ENCODE measurements at regions not wholly inside any gene's neighbourhood (a gene's known extent, or its start where the extent isn't known, plus 50 kb on each side); places are given as distances from the start of the nearest gene placed in this dataset.
A peak's percentile ranks its signal among the peaks of the same experiment; 100 is the strongest.

- DNase-seq (ENCODE audit: low spot score in 2 of 2) (no peak), ATAC-seq (no peak)
- H3K36me3 Mint-ChIP-seq: no peaks in the 10 kb centered on the region
- no peak overlapping the region for H3K4me3 Mint-ChIP-seq
- no peaks in the 10 kb centered on the region for H3K4me1 Mint-ChIP-seq
- H3K27ac Mint-ChIP-seq: no peak overlapping the region
- no peaks in the 10 kb centered on the region for H3K9me3 Mint-ChIP-seq
Observed at GRCh38 chr10:22875581-22875980, 52.3 kb upstream of the ARMC3 start.

- DNase-seq (ENCODE audit: low spot score in 2 of 2) (no peak), ATAC-seq (no peak)
- Mint-ChIP-seq H3K9me3 (no peaks in the 10 kb centered on the region), H3K27ac (no peak overlapping the region), H3K36me3 (no peaks in the 10 kb centered on the region), H3K4me1 (no peaks in the 10 kb centered on the region), H3K4me3 (no peak overlapping the region)
Observed at GRCh38 chr10:22874189-22874854, 53.5 kb upstream of the ARMC3 start.

- no peaks in the 10 kb centered on the region for H3K9me3 Mint-ChIP-seq
Observed at GRCh38 chr10:22856444-22857074, 71.3 kb upstream of the ARMC3 start.

GRCh38 chr10:22854935-22855421 is 72.9 kb upstream of the ARMC3 start:
- no peaks in the 10 kb centered on the region for H3K9me3 Mint-ChIP-seq
- no peak for DNase-seq (ENCODE audit: low spot score in 2 of 2)
- H3K27ac Mint-ChIP-seq: no peak overlapping the region
- H3K4me3 Mint-ChIP-seq: no peak overlapping the region
- H3K36me3 Mint-ChIP-seq: no peaks in the 10 kb centered on the region
- no peaks in the 10 kb centered on the region for H3K4me1 Mint-ChIP-seq
- ATAC-seq: no peak

More at GRCh38 chr10:22856444-22857074, 71.3 kb upstream of the ARMC3 start:
- no peak overlapping the region for H3K27ac Mint-ChIP-seq
- ATAC-seq (no peak), DNase-seq (ENCODE audit: low spot score in 2 of 2) (no peak)
- H3K4me3 Mint-ChIP-seq: no peak overlapping the region
- no peaks in the 10 kb centered on the region for H3K36me3 Mint-ChIP-seq
- no peaks in the 10 kb centered on the region for H3K4me1 Mint-ChIP-seq

DNA sequence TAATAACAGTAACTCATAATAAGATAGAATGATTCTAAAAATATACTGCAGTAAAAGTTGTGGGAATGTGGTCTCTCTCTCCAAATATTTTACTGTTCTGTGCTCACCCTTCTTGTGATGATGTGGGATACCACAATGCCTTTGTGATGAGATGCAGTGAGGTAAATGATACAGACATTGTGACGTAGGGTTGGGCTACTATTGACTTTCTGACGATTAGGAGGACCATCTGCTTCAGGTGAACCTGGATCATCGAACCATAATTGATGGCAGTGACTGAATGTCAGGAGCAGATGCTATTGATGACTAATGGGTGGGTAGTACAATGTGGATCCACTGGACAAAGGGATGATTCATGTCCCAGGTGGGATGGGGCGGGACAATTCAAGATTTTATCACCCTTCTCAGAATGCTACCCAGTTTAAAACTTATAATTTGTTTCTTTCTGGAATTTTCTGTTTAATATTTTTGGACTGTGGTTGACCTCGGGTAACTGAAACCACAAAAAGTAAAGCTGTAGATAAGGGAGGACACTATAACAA is 73.9 kb upstream of the ARMC3 start:
- Mint-ChIP-seq H3K36me3 (no peaks in the 10 kb centered on the region), H3K4me3 (no peak overlapping the region), H3K27ac (no peak overlapping the region), H3K9me3 (no peaks in the 10 kb centered on the region), H3K4me1 (peaks cover 8% of the 10 kb centered on the region)
- no peak for DNase-seq (ENCODE audit: low spot score in 2 of 2)
- no peak for ATAC-seq

DNA sequence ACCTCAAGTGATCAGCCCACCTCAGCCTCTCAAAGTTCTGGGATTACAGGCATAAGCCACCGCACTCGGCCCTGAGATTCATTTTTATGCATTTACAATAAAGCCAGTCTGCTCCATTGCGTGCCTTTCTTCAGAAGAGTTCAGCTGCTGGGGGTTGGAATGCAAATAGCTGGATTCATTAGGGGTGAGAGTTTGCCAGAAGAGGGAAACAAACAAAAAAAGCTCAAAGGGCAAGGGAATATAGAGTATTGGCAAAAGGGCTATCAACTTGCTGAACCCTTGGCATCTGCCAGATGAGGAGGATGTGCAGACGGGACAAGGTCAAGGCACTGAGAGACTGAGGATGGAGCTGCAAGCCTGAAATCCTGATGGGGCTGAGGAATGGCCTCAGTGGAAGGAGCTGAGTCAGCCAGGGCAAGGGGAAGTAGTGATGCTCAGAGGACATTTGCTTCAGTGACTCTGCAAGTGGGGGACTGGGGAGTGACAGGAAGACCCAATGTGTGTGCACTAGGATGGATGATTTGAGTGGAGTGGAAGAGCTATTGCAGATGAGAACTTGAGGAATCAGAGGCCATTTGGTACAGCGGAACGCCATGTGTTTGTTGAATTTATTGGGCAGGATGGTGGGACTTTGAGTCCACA is 75.0 kb upstream of the ARMC3 start:
- Mint-ChIP-seq H3K4me1 (peaks cover 12% of the 10 kb centered on the region), H3K36me3 (no peaks in the 10 kb centered on the region), H3K9me3 (no peaks in the 10 kb centered on the region), H3K27ac (no peak overlapping the region), H3K4me3 (no peak overlapping the region)
- ATAC-seq (no peak), DNase-seq (ENCODE audit: low spot score in 2 of 2) (no peak)

- H3K36me3 Mint-ChIP-seq: no peaks in the 10 kb centered on the region
- ATAC-seq: no peak
- peaks cover 12% of the 10 kb centered on the region for H3K4me1 Mint-ChIP-seq
- no peaks in the 10 kb centered on the region for H3K9me3 Mint-ChIP-seq
- DNase-seq (ENCODE audit: low spot score in 2 of 2): no peak
- no peak overlapping the region for H3K4me3 Mint-ChIP-seq
- H3K27ac Mint-ChIP-seq: no peak overlapping the region
Observed at GRCh38 chr10:22851865-22852239, 76.0 kb upstream of the ARMC3 start.

DNA sequence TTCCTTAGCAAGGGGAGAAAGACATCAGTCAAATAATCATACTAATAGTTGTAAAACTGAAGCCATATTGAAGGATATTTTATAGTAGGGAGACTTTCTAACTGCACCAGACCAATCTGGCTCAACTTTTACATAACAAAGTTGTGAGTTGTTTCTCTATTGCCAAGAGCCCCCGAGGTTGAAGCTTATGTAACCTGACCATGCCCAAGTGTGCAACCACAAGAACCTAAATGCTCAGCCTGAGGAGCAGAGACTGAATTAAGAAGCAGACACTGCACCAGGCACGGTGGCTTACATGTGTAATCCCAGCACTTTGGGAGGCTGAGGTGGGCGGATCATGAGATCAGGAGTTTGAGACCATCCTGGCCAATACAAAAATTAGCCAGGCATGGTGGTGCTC is 77.3 kb upstream of the ARMC3 start:
- Mint-ChIP-seq H3K4me1 (peaks cover 18% of the 10 kb centered on the region), H3K9me3 (no peaks in the 10 kb centered on the region), H3K27ac (no peak overlapping the region), H3K36me3 (no peaks in the 10 kb centered on the region), H3K4me3 (no peak overlapping the region)
- ATAC-seq (no peak), DNase-seq (ENCODE audit: low spot score in 2 of 2) (no peak)

DNA sequence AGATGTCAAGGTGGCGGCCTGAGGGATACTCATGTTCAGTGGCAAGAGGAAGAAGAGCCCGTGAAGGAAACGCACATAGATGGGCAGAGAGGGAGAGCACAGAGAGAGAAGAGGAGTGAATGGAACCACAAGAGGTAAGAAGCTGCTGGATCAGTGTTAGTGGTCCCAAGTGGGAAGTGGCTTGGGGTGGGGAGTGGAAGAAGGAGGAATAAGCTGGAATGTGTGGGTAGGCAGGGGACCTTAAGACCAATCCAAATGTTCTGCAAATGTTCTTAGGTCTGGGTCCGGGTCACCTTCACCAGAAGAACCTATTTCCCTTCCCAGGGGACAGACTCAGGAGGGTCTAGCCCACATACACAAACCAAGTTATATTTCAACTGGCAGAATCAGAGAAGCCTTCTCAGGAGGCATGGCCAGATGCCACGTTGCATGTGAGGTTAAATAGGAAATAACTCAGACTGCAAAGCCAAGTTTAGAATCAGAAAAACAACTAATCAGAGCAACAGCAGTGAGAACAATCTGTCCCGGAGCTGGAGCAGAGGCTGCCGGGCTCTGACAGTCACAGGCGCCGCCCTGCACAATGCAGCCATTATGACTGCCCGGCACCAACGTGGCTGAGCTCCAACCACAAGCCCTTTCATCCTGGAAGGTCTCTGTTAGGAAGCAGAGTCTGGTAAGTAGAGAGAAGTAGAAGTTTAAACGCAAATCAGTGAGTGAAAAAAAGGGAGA is 78.6 kb upstream of the ARMC3 start:
- Mint-ChIP-seq H3K4me1 (peaks cover 18% of the 10 kb centered on the region), H3K27ac (no peak overlapping the region), H3K4me3 (no peak overlapping the region), H3K36me3 (no peaks in the 10 kb centered on the region), H3K9me3 (no peaks in the 10 kb centered on the region)
- DNase-seq (ENCODE audit: low spot score in 2 of 2): no peak
- no peak for ATAC-seq

GRCh38 chr10:22848509-22848908 is 79.3 kb upstream of the ARMC3 start:
- H3K27ac Mint-ChIP-seq: no peak overlapping the region
- H3K4me3 Mint-ChIP-seq: no peak overlapping the region

DNA sequence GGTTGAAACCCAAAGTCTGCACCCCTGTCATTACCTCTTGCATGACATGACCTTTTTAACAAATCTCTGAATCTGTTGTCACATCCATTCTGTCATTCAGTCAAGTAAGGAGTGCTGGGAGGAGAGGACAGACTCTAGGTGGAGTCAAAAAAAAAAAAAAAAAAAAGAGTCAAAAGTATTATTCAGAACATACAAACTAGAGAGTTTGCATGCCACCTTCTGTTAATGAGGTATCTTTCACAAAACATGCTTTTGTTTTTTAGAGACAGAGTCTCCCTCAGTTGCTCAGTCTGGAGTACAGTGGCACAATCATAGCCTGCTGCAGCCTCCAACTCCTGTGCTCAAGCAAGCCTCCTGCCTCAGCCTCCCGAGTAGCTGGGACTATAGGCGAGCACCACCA is 81.6 kb upstream of the ARMC3 start:
- no peaks in the 10 kb centered on the region for H3K9me3 Mint-ChIP-seq
- ATAC-seq (no peak), DNase-seq (ENCODE audit: low spot score in 2 of 2) (no peak)
- H3K36me3 Mint-ChIP-seq: no peaks in the 10 kb centered on the region
- H3K4me1 Mint-ChIP-seq: peaks cover 18% of the 10 kb centered on the region
- no peak overlapping the region for H3K4me3 Mint-ChIP-seq
- no peak overlapping the region for H3K27ac Mint-ChIP-seq

More at GRCh38 chr10:22848509-22848908, 79.3 kb upstream of the ARMC3 start:
- Mint-ChIP-seq H3K9me3 (no peaks in the 10 kb centered on the region), H3K36me3 (no peaks in the 10 kb centered on the region), H3K4me1 (peaks cover 18% of the 10 kb centered on the region)
- peak; percentile 43 for ATAC-seq
- DNase-seq (ENCODE audit: low spot score in 2 of 2): no peak

GRCh38 chr10:22839639-22840038 is 88.2 kb upstream of the ARMC3 start:
- Mint-ChIP-seq H3K27ac (no peak overlapping the region), H3K36me3 (no peaks in the 10 kb centered on the region)
- no peak for ATAC-seq

GRCh38 chr10:22837771-22838170 is 90.1 kb upstream of the ARMC3 start:
- Mint-ChIP-seq H3K9me3 (no peaks in the 10 kb centered on the region), H3K4me3 (no peak overlapping the region), H3K4me1 (no peaks in the 10 kb centered on the region), H3K36me3 (no peaks in the 10 kb centered on the region), H3K27ac (no peak overlapping the region)
- ATAC-seq: no peak
- DNase-seq (ENCODE audit: low spot score in 2 of 2): no peak

More at GRCh38 chr10:22839639-22840038, 88.2 kb upstream of the ARMC3 start:
- DNase-seq (ENCODE audit: low spot score in 2 of 2): no peak
- Mint-ChIP-seq H3K4me1 (no peaks in the 10 kb centered on the region), H3K9me3 (no peaks in the 10 kb centered on the region), H3K4me3 (no peak overlapping the region)

DNA sequence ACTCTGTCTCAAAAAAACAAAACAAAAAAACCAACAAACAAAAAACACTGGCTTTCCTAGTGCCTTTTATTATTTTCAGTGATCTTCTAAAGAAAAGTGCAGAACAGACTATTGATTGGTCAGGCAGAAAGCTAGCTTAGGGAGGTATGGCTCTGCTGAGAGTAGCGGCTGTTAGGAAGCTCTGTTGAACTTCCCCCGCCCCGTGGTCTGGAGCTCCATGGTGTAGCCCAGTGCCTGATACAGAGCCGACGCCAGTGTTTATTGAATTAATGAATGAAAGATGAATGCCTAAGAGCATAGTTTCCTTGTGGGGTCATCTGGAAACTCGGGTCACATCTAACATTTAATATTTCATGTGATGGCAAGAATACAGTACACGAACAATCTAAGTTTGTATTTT is 90.5 kb upstream of the ARMC3 start:
- no peak overlapping the region for H3K4me3 Mint-ChIP-seq
- H3K27ac Mint-ChIP-seq: no peak overlapping the region
- H3K36me3 Mint-ChIP-seq: no peaks in the 10 kb centered on the region
- no peak for ATAC-seq
- no peaks in the 10 kb centered on the region for H3K4me1 Mint-ChIP-seq
- no peaks in the 10 kb centered on the region for H3K9me3 Mint-ChIP-seq
- no peak for DNase-seq (ENCODE audit: low spot score in 2 of 2)

- Mint-ChIP-seq H3K9me3 (no peaks in the 10 kb centered on the region), H3K4me3 (no peak overlapping the region), H3K36me3 (no peaks in the 10 kb centered on the region), H3K27ac (no peak overlapping the region), H3K4me1 (no peaks in the 10 kb centered on the region)
- no peak for DNase-seq (ENCODE audit: low spot score in 2 of 2)
- no peak for ATAC-seq
Observed at GRCh38 chr10:22834471-22834870, 93.4 kb upstream of the ARMC3 start.
